Naive thymus-derived CD4-positive, alpha-beta T cell (primary cell): ENCODE measurements at regions not wholly inside any gene's neighbourhood (a gene's known extent, or its start where the extent isn't known, plus 50 kb on each side); places are given as distances from the start of the nearest gene placed in this dataset.

Experiments
- ATAC-seq: fragments of 150-1000 bp; cut with Tn5 transposase; 2 replicates; pipeline ENCODE4 v1.10.0; 2021; ENCODE audit warnings: mild to moderate bottlenecking, moderate library complexity
- CTCF ChIA-PET: fragments of 350-600 bp; sonication (Branson Sonifier 250); formaldehyde crosslinking; loops from one replicate; lab custom pipeline; 2021; ENCODE audit warnings: antibody characterized with exemption; lab: Charles Lee
- POLR2A ChIA-PET: fragments of 350-600 bp; sonication (Branson Sonifier 250); formaldehyde crosslinking; loops from one replicate; lab custom pipeline; 2021; ENCODE audit warnings: antibody characterized with exemption, inconsistent platforms; lab: Charles Lee
- DNase-seq, 9 donors: peaks; one replicate each; pipeline versions ENCODE4 v3.0.0 to v3.0.0-alpha.2; 2020 to 2022; ENCODE audit warnings: mixed read lengths in 1 of 9
- H3K27ac ChIP-seq: one replicate; pipeline ENCODE4 v1.7.0; 2013; ENCODE audit warnings: mild to moderate bottlenecking, low read depth, low read length, moderate library complexity
- H3K27me3 ChIP-seq, 2 donors: one replicate each; pipeline ENCODE4 v1.7.0; 2013; ENCODE audit warnings: low read length in 2 of 2, mild to moderate bottlenecking in 2 of 2, moderate library complexity in 2 of 2; ENCODE audit not compliant: control insufficient read depth in 2 of 2, insufficient read depth in 2 of 2
- H3K36me3 ChIP-seq, 3 experiments: 1 replicate in 2 of 3; 2 replicates in 1 of 3; pipeline ENCODE4 v1.7.0; 2013; ENCODE audit warnings: low read length in 3 of 3, mild to moderate bottlenecking in 3 of 3, moderate library complexity in 1 of 3; ENCODE audit not compliant: insufficient read depth in 3 of 3, control insufficient read depth in 2 of 3
- H3K4me1 ChIP-seq, 2 donors: one replicate each; pipeline ENCODE4 v1.7.0; 2013; ENCODE audit warnings: low read length in 2 of 2, mild to moderate bottlenecking in 2 of 2, moderate library complexity in 1 of 2; ENCODE audit not compliant: control insufficient read depth in 2 of 2, insufficient read depth in 2 of 2
- H3K4me3 ChIP-seq: 2 replicates; pipeline ENCODE4 v1.7.0; 2013; ENCODE audit warnings: mild to moderate bottlenecking, low read length
- H3K9me3 ChIP-seq, 3 experiments: 1 replicate in 2 of 3; 2 replicates in 1 of 3; pipeline ENCODE4 v1.7.0; 2013; ENCODE audit warnings: low read length in 3 of 3; ENCODE audit not compliant: control insufficient read depth in 2 of 3
- H3K27ac Mint-ChIP-seq, 9 donors: one replicate each; pipeline ENCODE4 v1.8.0; 2020 to 2022; ENCODE audit warnings: mixed read lengths in 9 of 9, mild to moderate bottlenecking in 8 of 9, moderate library complexity in 5 of 9, inconsistent platforms in 2 of 9
- H3K27me3 Mint-ChIP-seq, 5 donors: one replicate each; pipeline ENCODE4 v1.8.0; 2021 to 2022; ENCODE audit warnings: mixed read lengths in 5 of 5, mild to moderate bottlenecking in 1 of 5
- H3K36me3 Mint-ChIP-seq, 5 donors: one replicate each; pipeline ENCODE4 v1.8.0; 2020 to 2022; ENCODE audit warnings: mixed read lengths in 5 of 5, mild to moderate bottlenecking in 3 of 5, inconsistent platforms in 1 of 5
- H3K4me1 Mint-ChIP-seq, 7 donors: one replicate each; pipeline ENCODE4 v1.8.0; 2020 to 2022; ENCODE audit warnings: mixed read lengths in 7 of 7, mild to moderate bottlenecking in 3 of 7, inconsistent platforms in 1 of 7
- H3K4me3 Mint-ChIP-seq, 10 donors: one replicate each; pipeline ENCODE4 v1.8.0; 2020 to 2022; ENCODE audit warnings: mild to moderate bottlenecking in 10 of 10, mixed read lengths in 10 of 10, moderate library complexity in 6 of 10, inconsistent platforms in 2 of 10
- H3K9me3 Mint-ChIP-seq, 11 donors: one replicate each; pipeline ENCODE4 v1.8.0; 2020 to 2022; ENCODE audit warnings: mixed read lengths in 11 of 11, mild to moderate bottlenecking in 4 of 11, inconsistent platforms in 1 of 11, moderate library complexity in 1 of 11
- intact Hi-C, 2 donors: fragments of 100-400 bp; cut with micrococcal nuclease; formaldehyde crosslinking; loops; one replicate each; pipeline ENCODE4 v1.15.1; 2023

GRCh38 chr13:95470574-95471366 lies 81.8 kb upstream of the CLDN10 start:
- no peaks in the 10 kb centered on the region for H3K4me1 ChIP-seq
- ATAC-seq (no peak), DNase-seq (no peak)
- H3K4me1 Mint-ChIP-seq = no peaks in the 10 kb centered on the region
- intact Hi-C loops = no loop called here
- H3K27ac Mint-ChIP-seq = no peak overlapping the region
- CTCF ChIA-PET = no interaction called here
- H3K36me3 ChIP-seq = no peaks in the 10 kb centered on the region
- H3K27ac ChIP-seq = no peak overlapping the region
- no peaks in the 10 kb centered on the region for H3K9me3 ChIP-seq
- no peak overlapping the region for H3K4me3 ChIP-seq
- H3K27me3 ChIP-seq = no peaks in the 10 kb centered on the region
- peaks cover 0 to 4% (median 2%) of the 10 kb centered on the region in 5 donors for H3K27me3 Mint-ChIP-seq
- H3K9me3 Mint-ChIP-seq = no peaks in the 10 kb centered on the region
- H3K4me3 Mint-ChIP-seq = no peak overlapping the region
- no peaks in the 10 kb centered on the region for H3K36me3 Mint-ChIP-seq
- POLR2A ChIA-PET = no interaction called here

- no peaks in the 10 kb centered on the region for H3K9me3 ChIP-seq
- POLR2A ChIA-PET = no interaction called here
- Mint-ChIP-seq H3K27me3 (peaks cover 0 to 8% (median under 1%) of the 10 kb centered on the region in 5 donors), H3K4me3 (no peak overlapping the region), H3K36me3 (no peaks in the 10 kb centered on the region), H3K4me1 (no peaks in the 10 kb centered on the region), H3K9me3 (no peaks in the 10 kb centered on the region), H3K27ac (no peak overlapping the region)
- CTCF ChIA-PET = no interaction called here
- no peaks in the 10 kb centered on the region for H3K4me1 ChIP-seq
- H3K27ac ChIP-seq = no peak overlapping the region
- no peaks in the 10 kb centered on the region for H3K36me3 ChIP-seq
- DNase-seq (no peak), ATAC-seq (no peak)
- intact Hi-C loops = no loop called here
- no peaks in the 10 kb centered on the region for H3K27me3 ChIP-seq
- no peak overlapping the region for H3K4me3 ChIP-seq
These were observed 80.6 kb upstream of the CLDN10 start for GRCh38 chr13:95471960-95472359.

GRCh38 chr13:95474992-95475391 lies 77.5 kb upstream of the CLDN10 start:
- intact Hi-C loops = loop anchor here in 1 of 2 donors (5.0 kb wide), 1 partner anchor 202 kb away; the partner anchor contains the start of gene DNAJC3
- CTCF ChIA-PET = interaction anchor here (0.6 to 0.7 kb wide), 2 partner anchors 293 to 1310 kb away, joined by 3 to 4 read pairs; no protein-coding TSS in a partner anchor
- POLR2A ChIA-PET = no interaction called here

GRCh38 chr13:95477187-95477586 lies 75.3 kb upstream of the CLDN10 start:
- ATAC-seq = no peak
- peaks cover 0 to 8% (median 0%) of the 10 kb centered on the region in 5 donors for H3K27me3 Mint-ChIP-seq
- peak overlapping the region in 1 of 9 donors; percentile 41 for H3K27ac Mint-ChIP-seq
- no peaks in the 10 kb centered on the region for H3K27me3 ChIP-seq
- intact Hi-C loops = loop anchor here in 1 of 2 donors (5.0 kb wide), 1 partner anchor 200 kb away; the partner anchor contains the start of gene DNAJC3
- no peaks in the 10 kb centered on the region for H3K9me3 ChIP-seq
- POLR2A ChIA-PET = no interaction called here
- no peak for DNase-seq
- no peaks in the 10 kb centered on the region for H3K36me3 ChIP-seq
- no peaks in the 10 kb centered on the region for H3K36me3 Mint-ChIP-seq
- H3K27ac ChIP-seq = no peak overlapping the region
- H3K9me3 Mint-ChIP-seq = no peaks in the 10 kb centered on the region
- CTCF ChIA-PET = interaction anchor here (0.6 kb wide), 1 partner anchor 433 kb away, joined by 3 read pairs; no protein-coding TSS in a partner anchor
- H3K4me3 ChIP-seq = no peak overlapping the region
- no peaks in the 10 kb centered on the region for H3K4me1 ChIP-seq
- peak overlapping the region in 1 of 10 donors; percentile 34 for H3K4me3 Mint-ChIP-seq
- H3K4me1 Mint-ChIP-seq = peaks cover 0 to 17% (median 0%) of the 10 kb centered on the region in 7 donors

More at GRCh38 chr13:95474992-95475391, 77.5 kb upstream of the CLDN10 start:
- no peaks in the 10 kb centered on the region for H3K27me3 ChIP-seq
- no peaks in the 10 kb centered on the region for H3K36me3 Mint-ChIP-seq
- no peaks in the 10 kb centered on the region for H3K36me3 ChIP-seq
- H3K27ac Mint-ChIP-seq = no peak overlapping the region
- ATAC-seq (no peak), DNase-seq (no peak)
- no peak overlapping the region for H3K4me3 ChIP-seq
- no peaks in the 10 kb centered on the region for H3K9me3 Mint-ChIP-seq
- no peak overlapping the region for H3K27ac ChIP-seq
- H3K27me3 Mint-ChIP-seq = peaks cover 0 to 8% (median 0%) of the 10 kb centered on the region in 5 donors
- H3K4me3 Mint-ChIP-seq = no peak overlapping the region
- H3K4me1 Mint-ChIP-seq = peaks cover 0 to 11% (median 0%) of the 10 kb centered on the region in 7 donors
- H3K4me1 ChIP-seq = no peaks in the 10 kb centered on the region
- no peaks in the 10 kb centered on the region for H3K9me3 ChIP-seq

- peaks cover 0 to 1% (median 0%) of the 10 kb centered on the region in 11 donors for H3K9me3 Mint-ChIP-seq
- no peaks in the 10 kb centered on the region for H3K4me1 ChIP-seq
- no peaks in the 10 kb centered on the region for H3K36me3 Mint-ChIP-seq
- no peak overlapping the region for H3K27ac ChIP-seq
- no peaks in the 10 kb centered on the region for H3K27me3 ChIP-seq
- peak overlapping the region in 1 of 9 donors; percentile 31 for H3K27ac Mint-ChIP-seq
- no peaks in the 10 kb centered on the region for H3K36me3 ChIP-seq
- CTCF ChIA-PET = interaction anchor here (1.4 to 1.7 kb wide), 2 partner anchors 290 to 805 kb away, joined by 3 to 6 read pairs; no protein-coding TSS in a partner anchor
- POLR2A ChIA-PET = no interaction called here
- H3K9me3 ChIP-seq = no peaks in the 10 kb centered on the region
- H3K4me3 Mint-ChIP-seq = peak overlapping the region in 5 of 10 donors; percentile 8 to 90 (median 35)
- DNase-seq (no peak), ATAC-seq (no peak)
- peaks cover 0 to 17% (median 0%) of the 10 kb centered on the region in 7 donors for H3K4me1 Mint-ChIP-seq
- intact Hi-C loops = loop anchor here (2.0 to 5.0 kb wide), 5 partner anchors 183 to 859 kb away; partner anchors contain the start of gene DNAJC3 (in 2 of the 2)
- H3K4me3 ChIP-seq = no peak overlapping the region
- H3K27me3 Mint-ChIP-seq = peaks cover 0 to 8% (median 0%) of the 10 kb centered on the region in 5 donors
These were observed 72.8 kb upstream of the CLDN10 start for GRCh38 chr13:95479731-95480130.

GRCh38 chr13:95480131-95480545 lies 72.4 kb upstream of the CLDN10 start:
- intact Hi-C loops = no loop called here
- no peak overlapping the region for H3K27ac ChIP-seq
- no peaks in the 10 kb centered on the region for H3K4me1 ChIP-seq
- DNase-seq (peak in 1 of 9 donors; percentile 37), ATAC-seq (peak; percentile 60)
- Mint-ChIP-seq H3K9me3 (peaks cover 0 to 1% (median 0%) of the 10 kb centered on the region in 11 donors), H3K4me1 (peaks cover 0 to 17% (median 0%) of the 10 kb centered on the region in 7 donors), H3K4me3 (peak overlapping the region in 3 of 10 donors; percentile 8 to 35 (median 11)), H3K36me3 (no peaks in the 10 kb centered on the region), H3K27ac (peak overlapping the region in 1 of 9 donors; percentile 31), H3K27me3 (peaks cover 0 to 8% (median 0%) of the 10 kb centered on the region in 5 donors)
- H3K4me3 ChIP-seq = no peak overlapping the region
- H3K36me3 ChIP-seq = no peaks in the 10 kb centered on the region
- POLR2A ChIA-PET = no interaction called here
- H3K27me3 ChIP-seq = no peaks in the 10 kb centered on the region
- CTCF ChIA-PET = interaction anchor here (1.4 to 1.7 kb wide), 2 partner anchors 291 to 806 kb away, joined by 3 to 6 read pairs; no protein-coding TSS in a partner anchor
- H3K9me3 ChIP-seq = no peaks in the 10 kb centered on the region
